ENCODE measurements at regions not wholly inside any gene's neighbourhood (a gene's known extent, or its start where the extent isn't known, plus 50 kb on each side); places are given as distances from the start of the nearest gene placed in this dataset.

GRCh38 chr2:84257831-84258230 lies 201.2 kb downstream of the SUCLG1 start:
- H3K36me3 ChIP-seq (ENCODE audit: control insufficient read depth, insufficient read depth, low read length) = no peaks in the 10 kb centered on the region
- DNase-seq (ENCODE audit: low read depth, low spot score) = peak; percentile 13
- no peaks in the 10 kb centered on the region for H3K9me3 ChIP-seq (ENCODE audit: control insufficient read depth, insufficient read depth, low read length)
- no peaks in the 10 kb centered on the region for H3K4me1 ChIP-seq (ENCODE audit: control insufficient read depth, insufficient read depth, low read length)
- no peak overlapping the region for H3K27ac ChIP-seq (ENCODE audit: low read length)
- H3K4me3 ChIP-seq (ENCODE audit: low read length) = no peak overlapping the region
- H3K27me3 ChIP-seq (ENCODE audit: control insufficient read depth, insufficient read depth, low read length) = no peaks in the 10 kb centered on the region

GRCh38 chr2:84251651-84252302 lies 207.3 kb downstream of the SUCLG1 start:
- Histone ChIP-seq H3K36me3 (ENCODE audit: control insufficient read depth, insufficient read depth, low read length) (no peaks in the 10 kb centered on the region), H3K27ac (ENCODE audit: low read length) (no peak overlapping the region), H3K4me1 (ENCODE audit: control insufficient read depth, insufficient read depth, low read length) (no peaks in the 10 kb centered on the region), H3K27me3 (ENCODE audit: control insufficient read depth, insufficient read depth, low read length) (no peaks in the 10 kb centered on the region), H3K9me3 (ENCODE audit: control insufficient read depth, insufficient read depth, low read length) (no peaks in the 10 kb centered on the region), H3K4me3 (ENCODE audit: low read length) (no peak overlapping the region)
- DNase-seq (ENCODE audit: low read depth, low spot score) = no peak
- 100% methylated on average over 1 of the region's 2 CpGs for WGBS (ENCODE audit: insufficient coverage, insufficient read length)

GRCh38 chr2:84249140-84249539 lies 209.9 kb downstream of the SUCLG1 start:
- Histone ChIP-seq H3K27ac (ENCODE audit: low read length) (no peak overlapping the region), H3K27me3 (ENCODE audit: control insufficient read depth, insufficient read depth, low read length) (no peaks in the 10 kb centered on the region), H3K4me3 (ENCODE audit: low read length) (no peak overlapping the region), H3K36me3 (ENCODE audit: control insufficient read depth, insufficient read depth, low read length) (no peaks in the 10 kb centered on the region), H3K9me3 (ENCODE audit: control insufficient read depth, insufficient read depth, low read length) (no peaks in the 10 kb centered on the region), H3K4me1 (ENCODE audit: control insufficient read depth, insufficient read depth, low read length) (no peaks in the 10 kb centered on the region)
- WGBS (ENCODE audit: insufficient coverage, insufficient read length) = no CpG with 5 or more reads among the region's 4 CpGs
- no peak for DNase-seq (ENCODE audit: low read depth, low spot score)

GRCh38 chr2:84247532-84247931 lies 211.5 kb downstream of the SUCLG1 start:
- DNase-seq (ENCODE audit: low read depth, low spot score) = no peak
- no peak overlapping the region for H3K4me3 ChIP-seq (ENCODE audit: low read length)
- no peaks in the 10 kb centered on the region for H3K36me3 ChIP-seq (ENCODE audit: control insufficient read depth, insufficient read depth, low read length)
- no peaks in the 10 kb centered on the region for H3K27me3 ChIP-seq (ENCODE audit: control insufficient read depth, insufficient read depth, low read length)
- no peaks in the 10 kb centered on the region for H3K4me1 ChIP-seq (ENCODE audit: control insufficient read depth, insufficient read depth, low read length)
- no CpG with 5 or more reads among the region's 3 CpGs for WGBS (ENCODE audit: insufficient coverage, insufficient read length)
- no peaks in the 10 kb centered on the region for H3K9me3 ChIP-seq (ENCODE audit: control insufficient read depth, insufficient read depth, low read length)
- H3K27ac ChIP-seq (ENCODE audit: low read length) = no peak overlapping the region

DNA sequence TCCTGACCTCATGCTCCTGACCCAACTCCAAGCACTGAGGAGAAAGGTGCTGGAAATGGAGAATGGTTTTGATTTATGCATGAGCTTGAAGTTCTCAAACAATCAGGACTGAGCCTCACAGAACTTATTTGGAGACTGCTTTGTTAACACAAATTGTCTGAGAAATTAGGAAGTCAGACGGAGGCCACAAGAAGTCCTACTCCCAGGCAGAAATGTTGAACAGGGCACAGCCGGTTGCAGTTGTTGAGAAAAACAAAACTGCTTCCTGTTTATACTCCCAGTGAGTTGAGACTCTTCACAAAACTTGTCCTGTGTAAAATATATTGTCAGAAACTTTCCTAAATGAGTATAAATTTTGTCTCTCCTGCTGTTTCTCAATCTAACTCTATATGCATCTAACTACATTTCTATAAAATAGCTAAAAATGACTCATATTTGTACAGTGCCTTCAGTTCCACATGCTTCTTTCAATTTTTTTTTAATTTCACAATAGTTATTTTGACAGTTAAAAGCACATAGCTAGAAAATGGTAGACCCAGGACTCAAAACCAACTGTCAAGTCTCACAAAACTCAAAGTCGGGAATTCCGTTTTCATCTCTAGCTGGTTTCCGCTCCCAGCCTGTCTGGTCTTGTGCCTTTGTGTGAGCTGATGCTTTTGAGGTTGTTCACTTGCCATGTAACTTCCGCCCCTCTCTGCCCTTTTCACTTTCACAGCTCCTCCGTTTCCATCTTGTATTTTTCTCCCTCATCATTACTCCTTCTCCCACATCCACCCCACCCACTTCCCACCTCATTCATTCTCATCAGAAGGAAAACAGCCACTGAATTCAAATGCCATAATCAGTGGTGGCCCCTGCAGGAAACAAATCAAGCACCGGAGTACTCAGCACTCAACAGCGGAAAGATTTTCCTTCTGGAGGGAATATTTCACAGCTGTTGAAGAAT lies 215.0 kb downstream of the SUCLG1 start:
- no peak overlapping the region for H3K27ac ChIP-seq (ENCODE audit: low read length)
- H3K9me3 ChIP-seq (ENCODE audit: control insufficient read depth, insufficient read depth, low read length) = no peaks in the 10 kb centered on the region
- H3K27me3 ChIP-seq (ENCODE audit: control insufficient read depth, insufficient read depth, low read length) = no peaks in the 10 kb centered on the region
- no peak for DNase-seq (ENCODE audit: low read depth, low spot score)
- H3K36me3 ChIP-seq (ENCODE audit: control insufficient read depth, insufficient read depth, low read length) = no peaks in the 10 kb centered on the region
- whole genome bisulfite sequencing (ENCODE audit: insufficient coverage, insufficient read length) = 100% methylated on average over 1 of the region's 9 CpGs
- H3K4me3 ChIP-seq (ENCODE audit: low read length) = no peak overlapping the region
- no peaks in the 10 kb centered on the region for H3K4me1 ChIP-seq (ENCODE audit: control insufficient read depth, insufficient read depth, low read length)

DNA sequence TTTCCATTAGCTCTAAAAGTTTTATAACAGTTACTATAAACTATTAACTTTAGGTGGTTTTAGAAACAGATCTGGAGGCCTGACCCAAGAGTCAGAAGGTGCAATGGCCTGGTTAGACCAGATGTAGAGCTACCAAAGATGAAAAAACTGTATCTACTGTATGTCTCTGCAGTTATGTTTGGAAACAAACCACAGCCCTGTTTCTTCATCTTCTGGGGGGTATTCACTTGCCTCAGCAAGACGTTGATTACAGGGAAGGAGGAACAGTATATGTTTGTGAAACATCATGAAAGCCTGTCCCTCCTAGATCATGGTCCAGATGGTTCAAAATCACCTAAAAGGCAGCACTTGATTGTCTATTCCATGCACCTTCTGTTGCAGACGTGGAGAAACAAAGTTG lies 220.2 kb downstream of the SUCLG1 start:
- WGBS (ENCODE audit: insufficient coverage, insufficient read length) = no CpG with 5 or more reads among the region's 2 CpGs

DNA sequence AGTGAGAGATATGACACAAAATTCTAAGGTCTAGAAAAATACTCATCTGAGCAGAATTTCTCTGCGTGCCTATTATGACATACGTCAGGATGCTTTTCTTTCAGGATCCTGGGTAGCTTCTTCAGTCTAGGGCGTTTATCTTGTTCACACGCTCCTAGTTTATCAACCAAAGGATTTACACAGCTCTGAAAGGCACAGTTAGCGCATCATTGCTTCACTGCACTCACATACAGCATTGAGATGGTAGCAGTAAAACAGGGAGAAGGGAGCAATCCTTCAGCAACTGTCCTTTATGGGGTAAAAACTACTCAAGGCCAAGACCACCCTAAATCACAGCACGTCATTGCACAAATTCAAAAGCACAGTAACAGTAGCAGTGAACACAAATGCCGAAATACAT lies 222.8 kb downstream of the SUCLG1 start:
- no peaks in the 10 kb centered on the region for H3K27me3 ChIP-seq (ENCODE audit: control insufficient read depth, insufficient read depth, low read length)
- H3K4me3 ChIP-seq (ENCODE audit: low read length) = no peak overlapping the region
- H3K27ac ChIP-seq (ENCODE audit: low read length) = no peak overlapping the region
- no peaks in the 10 kb centered on the region for H3K9me3 ChIP-seq (ENCODE audit: control insufficient read depth, insufficient read depth, low read length)
- WGBS (ENCODE audit: insufficient coverage, insufficient read length) = no CpG with 5 or more reads among the region's 7 CpGs
- H3K36me3 ChIP-seq (ENCODE audit: control insufficient read depth, insufficient read depth, low read length) = no peaks in the 10 kb centered on the region
- H3K4me1 ChIP-seq (ENCODE audit: control insufficient read depth, insufficient read depth, low read length) = no peaks in the 10 kb centered on the region
- DNase-seq (ENCODE audit: low read depth, low spot score) = no peak

More for the DNA sequence above, 220.2 kb downstream of the SUCLG1 start:
- Histone ChIP-seq H3K36me3 (ENCODE audit: control insufficient read depth, insufficient read depth, low read length) (no peaks in the 10 kb centered on the region), H3K27ac (ENCODE audit: low read length) (no peak overlapping the region), H3K9me3 (ENCODE audit: control insufficient read depth, insufficient read depth, low read length) (no peaks in the 10 kb centered on the region), H3K27me3 (ENCODE audit: control insufficient read depth, insufficient read depth, low read length) (no peaks in the 10 kb centered on the region), H3K4me3 (ENCODE audit: low read length) (no peak overlapping the region), H3K4me1 (ENCODE audit: control insufficient read depth, insufficient read depth, low read length) (no peaks in the 10 kb centered on the region)
- no peak for DNase-seq (ENCODE audit: low read depth, low spot score)

DNA sequence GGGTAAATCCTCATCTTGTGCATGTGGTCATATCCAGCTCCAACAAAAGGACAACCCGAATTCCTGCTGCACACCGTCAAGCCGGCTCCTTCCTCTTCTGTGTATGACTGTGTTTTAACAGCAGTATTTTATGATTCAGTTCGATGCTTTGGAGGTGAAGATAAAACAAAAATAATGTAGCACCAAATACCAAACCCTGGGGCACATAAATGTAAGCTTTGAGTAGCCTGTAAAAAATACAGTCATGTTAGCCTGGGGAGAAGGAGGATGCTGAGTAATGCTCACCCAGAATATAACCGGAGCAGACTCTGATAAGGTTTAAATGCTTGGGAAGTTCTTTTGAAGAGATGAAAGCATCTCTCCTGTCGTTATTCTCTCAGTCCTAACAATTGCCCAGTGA lies 225.0 kb downstream of the SUCLG1 start:
- Histone ChIP-seq H3K4me1 (ENCODE audit: control insufficient read depth, insufficient read depth, low read length) (no peaks in the 10 kb centered on the region), H3K4me3 (ENCODE audit: low read length) (no peak overlapping the region), H3K36me3 (ENCODE audit: control insufficient read depth, insufficient read depth, low read length) (no peaks in the 10 kb centered on the region), H3K27me3 (ENCODE audit: control insufficient read depth, insufficient read depth, low read length) (no peaks in the 10 kb centered on the region), H3K27ac (ENCODE audit: low read length) (no peak overlapping the region), H3K9me3 (ENCODE audit: control insufficient read depth, insufficient read depth, low read length) (no peaks in the 10 kb centered on the region)
- no peak for DNase-seq (ENCODE audit: low read depth, low spot score)
- no CpG with 5 or more reads among the region's 6 CpGs for WGBS (ENCODE audit: insufficient coverage, insufficient read length)

- Histone ChIP-seq H3K27ac (ENCODE audit: low read length) (no peak overlapping the region), H3K27me3 (ENCODE audit: control insufficient read depth, insufficient read depth, low read length) (no peaks in the 10 kb centered on the region), H3K4me1 (ENCODE audit: control insufficient read depth, insufficient read depth, low read length) (no peaks in the 10 kb centered on the region), H3K4me3 (ENCODE audit: low read length) (no peak overlapping the region), H3K9me3 (ENCODE audit: control insufficient read depth, insufficient read depth, low read length) (no peaks in the 10 kb centered on the region), H3K36me3 (ENCODE audit: control insufficient read depth, insufficient read depth, low read length) (no peaks in the 10 kb centered on the region)
- DNase-seq (ENCODE audit: low read depth, low spot score) = no peak
- WGBS (ENCODE audit: insufficient coverage, insufficient read length) = no CpG with 5 or more reads among the region's 1 CpG
These were observed 227.6 kb downstream of the SUCLG1 start for GRCh38 chr2:84231478-84231877.

GRCh38 chr2:84224121-84224520 lies 235.0 kb downstream of the SUCLG1 start:
- no peaks in the 10 kb centered on the region for H3K36me3 ChIP-seq (ENCODE audit: control insufficient read depth, insufficient read depth, low read length)
- no peak overlapping the region for H3K4me3 ChIP-seq (ENCODE audit: low read length)
- no peaks in the 10 kb centered on the region for H3K4me1 ChIP-seq (ENCODE audit: control insufficient read depth, insufficient read depth, low read length)
- DNase-seq (ENCODE audit: low read depth, low spot score) = no peak
- no peak overlapping the region for H3K27ac ChIP-seq (ENCODE audit: low read length)
- H3K27me3 ChIP-seq (ENCODE audit: control insufficient read depth, insufficient read depth, low read length) = no peaks in the 10 kb centered on the region
- no peaks in the 10 kb centered on the region for H3K9me3 ChIP-seq (ENCODE audit: control insufficient read depth, insufficient read depth, low read length)

DNA sequence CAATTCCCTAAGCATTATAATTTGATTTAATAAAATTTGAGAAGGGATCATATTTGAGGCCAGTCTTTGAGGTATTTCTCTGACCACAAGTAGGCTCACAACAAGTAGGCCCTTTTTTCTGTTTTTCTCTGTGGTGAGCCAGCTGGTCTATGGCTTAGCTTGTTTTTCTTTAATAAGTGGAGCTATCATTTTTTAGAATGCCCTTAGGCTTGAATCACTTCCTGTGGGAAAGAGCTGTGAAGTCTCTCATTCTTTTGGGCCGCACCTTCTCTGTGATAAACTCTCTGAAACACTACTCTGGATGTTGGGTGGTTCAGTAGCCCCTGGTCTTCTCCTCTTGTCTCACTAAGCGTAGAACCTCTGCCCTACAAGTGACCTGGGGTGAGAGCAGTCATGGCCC lies 235.9 kb downstream of the SUCLG1 start:
- Histone ChIP-seq H3K4me1 (ENCODE audit: control insufficient read depth, insufficient read depth, low read length) (no peaks in the 10 kb centered on the region), H3K9me3 (ENCODE audit: control insufficient read depth, insufficient read depth, low read length) (no peaks in the 10 kb centered on the region), H3K27me3 (ENCODE audit: control insufficient read depth, insufficient read depth, low read length) (no peaks in the 10 kb centered on the region), H3K36me3 (ENCODE audit: control insufficient read depth, insufficient read depth, low read length) (no peaks in the 10 kb centered on the region), H3K27ac (ENCODE audit: low read length) (no peak overlapping the region), H3K4me3 (ENCODE audit: low read length) (no peak overlapping the region)
- no peak for DNase-seq (ENCODE audit: low read depth, low spot score)
- no CpG with 5 or more reads among the region's 2 CpGs for WGBS (ENCODE audit: insufficient coverage, insufficient read length)

All from iPS DF 6.9 (cell line).